ENCODE measurements at regions not wholly inside any gene's neighbourhood (a gene's known extent, or its start where the extent isn't known, plus 50 kb on each side); places are given as distances from the start of the nearest gene placed in this dataset.

DNA sequence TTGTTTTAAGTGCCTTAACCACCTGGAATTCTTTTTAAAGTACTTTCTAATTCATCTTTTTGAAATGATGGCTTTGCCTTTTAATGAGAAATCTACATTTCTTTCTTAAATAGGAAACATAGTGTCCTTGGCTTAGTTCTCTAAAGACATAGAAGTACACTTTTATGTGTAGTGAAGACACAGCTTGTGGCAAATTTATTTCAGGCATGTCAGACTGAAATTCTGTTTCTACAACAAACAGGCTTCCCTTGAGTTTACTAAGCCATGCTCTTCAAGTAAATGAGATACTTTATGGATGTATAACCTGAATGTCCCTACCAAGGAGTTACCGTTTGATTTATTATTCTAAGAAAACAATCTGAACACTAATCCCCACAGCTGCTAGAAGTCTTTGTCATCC, 136.9 kb upstream of the MAGI2 start:
- TF ChIP-seq CTCF (conservative IDR thresholded peaks at IDR 0.05; ENCODE audit: low read length) (no peak), EZH2phosphoT487 (IDR thresholded peaks at IDR 0.05; ENCODE audit: borderline replicate concordance) (no peak)
